OCI-LY7 (cell line): ENCODE measurements at regions not wholly inside any gene's neighbourhood (a gene's known extent, or its start where the extent isn't known, plus 50 kb on each side); places are given as distances from the start of the nearest gene placed in this dataset.

Experiments
- BruUV-seq: library from RNA; stranded (reverse); fragments of 400-500 nt; replicated peaks from 2 replicates; lab custom pipeline; 2021; lab: Mats Ljungman, UMichigan
- CTCF ChIA-PET: fragments of 300-600 bp; sonication (Branson Sonifier 250); formaldehyde crosslinking; loops from one replicate; lab custom pipeline; 2022; ENCODE audit warnings: antibody characterized with exemption; ENCODE audit not compliant: unreplicated experiment; lab: Charles Lee
- POLR2A ChIA-PET: fragments of 300-600 bp; sonication (Branson Sonifier 250); formaldehyde crosslinking; loops from one replicate; lab custom pipeline; 2022; ENCODE audit warnings: antibody characterized with exemption; lab: Charles Lee
- DNase-seq: peaks from one replicate; pipeline ENCODE4 v3.0.0-alpha.2; 2015; ENCODE audit warnings: low spot score
- H2AFZ ChIP-seq: fragments of 200-600 bp; sonication (generic), shearing (Covaris generic); 2 replicates; pipeline ENCODE4 v1.6.1; 2014; ENCODE audit warnings: mild to moderate bottlenecking, antibody characterized with exemption, low read length, moderate library complexity
- H3K27ac ChIP-seq: fragments of 200-600 bp; sonication (generic); 2 replicates; pipeline ENCODE4 v1.5.1; 2014; ENCODE audit warnings: mixed run types, low read depth, mild to moderate bottlenecking, moderate library complexity, low read length, inconsistent platforms; ENCODE audit not compliant: poor library complexity, severe bottlenecking
- H3K36me3 ChIP-seq: fragments of 200-600 bp; sonication (generic); 2 replicates; pipeline ENCODE4 v1.6.1; 2014; ENCODE audit warnings: mild to moderate bottlenecking, antibody characterized with exemption, low read length, moderate library complexity, mixed read lengths; ENCODE audit not compliant: insufficient read depth
- H3K4me1 ChIP-seq: fragments of 200-600 bp; sonication (generic); 2 replicates; pipeline ENCODE4 v1.5.1; 2014; ENCODE audit warnings: mild to moderate bottlenecking, low read length; ENCODE audit not compliant: insufficient read depth, poor library complexity, severe bottlenecking
- H3K4me2 ChIP-seq: fragments of 200-600 bp; sonication (generic); 2 replicates; pipeline ENCODE4 v1.6.1; 2014; ENCODE audit warnings: mild to moderate bottlenecking, low read length
- H3K4me3 ChIP-seq: fragments of 200-600 bp; sonication (generic); 2 replicates; pipeline ENCODE4 v1.5.1; 2014; ENCODE audit warnings: mild to moderate bottlenecking, low read depth, low read length; ENCODE audit not compliant: poor library complexity, severe bottlenecking
- H3K79me2 ChIP-seq: fragments of 200-600 bp; sonication (generic); 2 replicates; pipeline ENCODE4 v1.6.1; 2016; ENCODE audit warnings: low read depth, mild to moderate bottlenecking, low read length, moderate library complexity, mixed read lengths; ENCODE audit not compliant: insufficient read depth
- H3K9me2 ChIP-seq: fragments of 200-600 bp; sonication (generic); 2 replicates; pipeline ENCODE4 v1.6.1; 2016; ENCODE audit warnings: mild to moderate bottlenecking, low read length, mixed read lengths; ENCODE audit not compliant: insufficient read depth
- H3K9me3 ChIP-seq: fragments of 200-600 bp; sonication (generic); 2 replicates; pipeline ENCODE4 v1.6.1; 2014; ENCODE audit warnings: mild to moderate bottlenecking, mixed run types, low read length, mixed read lengths
- H4K20me1 ChIP-seq: fragments of 200-600 bp; sonication (generic); 2 replicates; pipeline ENCODE4 v1.6.1; 2014; ENCODE audit warnings: mild to moderate bottlenecking, antibody characterized with exemption, low read length, moderate library complexity, mixed read lengths; ENCODE audit not compliant: insufficient read depth
- CTCF ChIP-seq: fragments of 200-600 bp; sonication (generic); conservative IDR thresholded peaks from 2 replicates; pipeline ENCODE4 v1.5.1; 2014; ENCODE audit warnings: mild to moderate bottlenecking, antibody characterized with exemption, low read length, moderate library complexity, mixed read lengths
- EZH2phosphoT487 ChIP-seq: fragments of 200-600 bp; sonication (generic); IDR thresholded peaks from 2 replicates; pipeline ENCODE4 v1.6.1; 2018; ENCODE audit warnings: low read depth, borderline replicate concordance, mild to moderate bottlenecking, mixed run types, antibody characterized with exemption, low read length, moderate library complexity, mixed read lengths
- intact Hi-C: fragments of 100-400 bp; cut with micrococcal nuclease; formaldehyde crosslinking; loops from one replicate; pipeline ENCODE4 v1.10.0; 2022; ENCODE audit not compliant: unreplicated experiment

GRCh38 chr16:27129401-27129800 lies 62.7 kb downstream of the C16orf82 start:
- TF ChIP-seq EZH2phosphoT487 (no peak), CTCF (no peak)
- H3K9me3 ChIP-seq, result no peaks in the 10 kb centered on the region
- CTCF ChIA-PET, result no interaction called here
- no peak overlapping the region for H3K4me2 ChIP-seq
- intact Hi-C loops, result no loop called here
- H4K20me1 ChIP-seq, result no peaks in the 10 kb centered on the region
- no TSS peak for BruUV-seq
- POLR2A ChIA-PET, result no interaction called here
- H3K27ac ChIP-seq, result no peak overlapping the region
- no peaks in the 10 kb centered on the region for H3K79me2 ChIP-seq
- H3K9me2 ChIP-seq, result no peaks in the 10 kb centered on the region
- no peak for DNase-seq
- H3K36me3 ChIP-seq, result no peaks in the 10 kb centered on the region
- no peak overlapping the region for H2AFZ ChIP-seq
- no peaks in the 10 kb centered on the region for H3K4me1 ChIP-seq
- H3K4me3 ChIP-seq, result no peak overlapping the region

- no peaks in the 10 kb centered on the region for H3K79me2 ChIP-seq
- no peaks in the 10 kb centered on the region for H3K9me2 ChIP-seq
- H3K4me2 ChIP-seq, result no peak overlapping the region
- intact Hi-C loops, result no loop called here
- H2AFZ ChIP-seq, result no peak overlapping the region
- ChIA-PET POLR2A (no interaction called here), CTCF (no interaction called here)
- no peak for DNase-seq
- no peak overlapping the region for H3K27ac ChIP-seq
- BruUV-seq, result no TSS peak
- no peak for TF ChIP-seq EZH2phosphoT487
- no peak for TF ChIP-seq CTCF
- no peaks in the 10 kb centered on the region for H3K9me3 ChIP-seq
- no peaks in the 10 kb centered on the region for H3K36me3 ChIP-seq
- no peaks in the 10 kb centered on the region for H3K4me1 ChIP-seq
- H3K4me3 ChIP-seq, result no peak overlapping the region
- H4K20me1 ChIP-seq, result no peaks in the 10 kb centered on the region
Measured at GRCh38 chr16:27138257-27138656, 65.1 kb upstream of the KDM8 start.

- TF ChIP-seq CTCF, result no peak
- no peak for TF ChIP-seq EZH2phosphoT487
- intact Hi-C loops, result no loop called here
- Histone ChIP-seq H2AFZ (no peak overlapping the region), H3K27ac (no peak overlapping the region), H3K9me3 (no peaks in the 10 kb centered on the region), H4K20me1 (no peaks in the 10 kb centered on the region), H3K4me3 (no peak overlapping the region), H3K4me2 (no peak overlapping the region), H3K9me2 (no peaks in the 10 kb centered on the region), H3K79me2 (no peaks in the 10 kb centered on the region), H3K36me3 (no peaks in the 10 kb centered on the region), H3K4me1 (no peaks in the 10 kb centered on the region)
- no peak for DNase-seq
- POLR2A ChIA-PET, result no interaction called here
- CTCF ChIA-PET, result no interaction called here
- BruUV-seq, result no TSS peak
Measured at GRCh38 chr16:27145630-27146029, 57.7 kb upstream of the KDM8 start.
